EH (cell line): ENCODE measurements at regions not wholly inside any gene's neighbourhood (a gene's known extent, or its start where the extent isn't known, plus 50 kb on each side); places are given as distances from the start of the nearest gene placed in this dataset.
"Not testable (repeated sequence)": the region's sequence is repeated elsewhere in the genome, so short reads cannot be mapped to it uniquely, and the experiment has no call there.

Experiments
- DNase-seq: peaks from one replicate; pipeline ENCODE4 v3.0.0-alpha.2; 2015; ENCODE audit warnings: low read depth

DNA sequence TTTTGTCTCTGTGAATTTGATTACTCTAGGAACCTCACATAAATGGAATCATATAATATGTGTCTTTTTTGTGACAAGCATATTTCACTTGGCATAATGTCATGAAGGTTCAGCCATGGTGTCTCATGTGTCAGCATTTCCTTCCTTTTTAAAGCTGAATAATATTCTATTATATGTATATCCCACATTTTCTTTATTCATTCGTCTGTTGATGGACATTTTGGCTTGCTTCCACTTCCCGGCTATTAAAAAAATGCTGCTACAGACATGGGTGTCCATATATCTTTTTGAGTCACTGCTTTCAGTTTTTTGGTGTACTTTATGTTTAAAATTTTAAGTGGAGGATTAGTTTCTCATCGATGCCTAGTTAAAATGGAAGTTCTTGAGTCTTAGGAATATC is 59.8 kb upstream of the C5orf63 start:
- no peak for DNase-seq

DNA sequence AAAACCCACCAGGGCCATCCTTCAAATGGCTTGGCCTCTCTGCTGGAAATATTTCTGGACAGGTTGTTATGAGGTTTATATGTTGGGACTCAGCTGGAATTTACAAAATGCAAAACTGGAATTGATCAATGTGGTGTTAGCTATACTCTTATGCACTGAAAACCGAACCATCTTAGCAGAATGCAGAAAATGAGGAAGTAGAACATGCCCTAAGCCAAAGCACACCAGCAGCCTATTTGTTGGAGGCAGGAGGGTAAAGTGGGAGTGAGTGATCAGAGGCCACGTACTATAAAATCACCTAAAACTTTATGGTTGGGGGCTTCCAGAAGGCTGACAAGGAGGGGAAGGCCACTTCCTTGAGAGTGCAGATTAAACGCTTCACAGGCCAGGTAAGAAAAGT is 63.6 kb upstream of the C5orf63 start:
- no peak for DNase-seq

GRCh38 chr5:127143722-127144121 is 70.4 kb upstream of the C5orf63 start:
- no peak for DNase-seq

DNA sequence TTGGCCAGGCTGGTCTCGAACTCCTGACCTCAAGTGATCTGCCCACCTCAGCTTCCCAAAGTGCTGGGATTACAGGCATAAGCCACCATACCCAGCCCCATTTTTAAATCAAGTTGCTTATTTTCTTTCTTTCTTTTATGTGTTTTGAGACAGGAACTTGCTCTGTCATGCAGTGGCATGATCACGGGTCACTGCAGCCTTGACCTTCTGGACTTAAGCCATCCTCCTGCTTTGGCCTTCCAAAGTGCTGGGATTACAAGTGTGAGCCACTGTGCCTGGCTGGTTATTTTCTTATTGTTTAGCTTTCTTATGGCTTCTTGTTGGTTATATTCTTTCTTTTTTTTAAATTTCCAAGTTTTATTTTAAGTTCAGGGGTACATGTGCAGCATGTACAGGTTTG is 79.7 kb upstream of the C5orf63 start:
- DNase-seq: no peak

GRCh38 chr5:127153521-127153920 is 80.2 kb upstream of the C5orf63 start:
- no peak for DNase-seq

DNA sequence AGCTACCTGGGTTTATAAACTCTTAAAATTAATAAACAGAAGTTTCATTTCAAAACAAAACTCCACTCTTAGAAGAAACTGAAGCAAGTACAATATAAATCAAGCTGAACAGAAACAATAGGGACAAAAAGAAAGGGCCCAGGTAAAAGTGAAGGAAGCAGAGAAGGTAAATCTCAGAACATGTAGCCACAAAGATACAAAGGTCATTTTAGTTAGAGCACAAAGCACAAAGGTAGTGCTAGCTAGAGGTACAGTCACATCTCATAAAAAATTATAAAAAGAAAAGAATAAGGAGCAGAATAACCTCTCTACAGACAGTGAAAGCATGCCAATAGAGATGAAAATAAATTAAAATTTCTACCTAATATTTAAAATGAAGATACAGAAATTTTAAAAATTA is 90.4 kb upstream of the C5orf63 start:
- DNase-seq: no peak

- no peak for DNase-seq
Observed at GRCh38 chr5:127170918-127171600, 97.8 kb upstream of the C5orf63 start.

DNA sequence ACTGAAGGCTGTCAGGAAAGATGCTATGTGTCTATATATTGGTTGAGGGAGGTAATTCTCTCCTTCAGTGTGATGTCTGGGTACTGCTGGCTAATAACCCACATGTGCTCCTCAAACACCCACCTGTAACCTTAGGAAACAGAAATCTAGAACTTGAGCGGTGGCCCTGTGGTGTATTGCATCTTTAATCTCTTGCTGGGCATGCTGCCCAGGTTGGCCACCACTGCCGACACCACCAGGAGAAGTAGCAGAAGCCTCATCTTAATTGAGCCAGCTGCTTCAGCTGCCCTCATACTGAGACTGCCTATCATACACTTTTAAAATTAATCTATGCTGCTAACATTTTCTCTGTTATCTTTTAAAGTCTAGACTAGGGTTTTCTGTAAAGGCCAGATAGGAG is 103.5 kb upstream of the C5orf63 start:
- no peak for DNase-seq

- DNase-seq: not testable (repeated sequence)
Observed at GRCh38 chr5:127182631-127183030, 108.0 kb upstream of the MEGF10 start.

- no peak for DNase-seq
Observed at GRCh38 chr5:127183332-127183731, 107.3 kb upstream of the MEGF10 start.

GRCh38 chr5:127184851-127185250 is 105.7 kb upstream of the MEGF10 start:
- DNase-seq: peak; percentile 4

DNA sequence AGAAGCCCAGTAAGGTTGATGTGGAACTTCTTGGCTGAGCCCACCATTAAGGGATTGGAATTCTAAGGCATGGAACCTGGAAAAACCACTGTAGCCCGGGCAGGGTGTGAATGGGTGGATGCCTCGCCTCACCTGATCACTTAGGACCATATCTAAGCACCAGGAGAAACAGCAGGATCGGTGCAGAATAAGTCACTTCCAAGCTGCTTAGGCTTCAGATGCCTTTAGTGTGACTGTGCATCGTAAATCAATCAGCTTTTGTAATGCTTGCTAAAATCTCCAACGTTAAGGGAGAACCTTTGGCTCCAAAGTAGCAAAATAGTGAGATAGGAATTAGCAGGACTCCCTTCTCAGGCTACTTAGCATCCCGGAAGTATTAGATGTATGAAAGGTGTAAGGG is 103.9 kb upstream of the MEGF10 start:
- DNase-seq: no peak

GRCh38 chr5:127187706-127188105 is 102.9 kb upstream of the MEGF10 start:
- no peak for DNase-seq

DNA sequence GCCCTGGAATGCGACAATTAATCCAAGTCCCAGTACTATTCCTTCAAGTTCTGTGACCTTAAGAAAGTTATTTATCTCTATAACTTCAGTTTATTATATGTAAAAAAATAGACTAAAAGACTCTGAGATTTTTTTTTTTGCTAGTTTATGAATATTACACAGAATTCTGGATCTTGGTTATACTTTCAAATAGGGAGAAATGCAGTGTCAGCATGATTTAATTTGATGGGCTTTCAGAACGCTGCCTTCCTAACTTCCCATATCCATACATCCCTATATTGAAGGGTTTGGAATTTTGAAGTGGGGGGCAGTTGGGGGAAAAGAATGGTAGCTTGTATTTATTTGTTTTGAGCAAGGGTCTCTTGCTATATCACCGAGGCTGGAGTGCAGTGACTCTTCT is 98.4 kb upstream of the MEGF10 start:
- no peak for DNase-seq

DNA sequence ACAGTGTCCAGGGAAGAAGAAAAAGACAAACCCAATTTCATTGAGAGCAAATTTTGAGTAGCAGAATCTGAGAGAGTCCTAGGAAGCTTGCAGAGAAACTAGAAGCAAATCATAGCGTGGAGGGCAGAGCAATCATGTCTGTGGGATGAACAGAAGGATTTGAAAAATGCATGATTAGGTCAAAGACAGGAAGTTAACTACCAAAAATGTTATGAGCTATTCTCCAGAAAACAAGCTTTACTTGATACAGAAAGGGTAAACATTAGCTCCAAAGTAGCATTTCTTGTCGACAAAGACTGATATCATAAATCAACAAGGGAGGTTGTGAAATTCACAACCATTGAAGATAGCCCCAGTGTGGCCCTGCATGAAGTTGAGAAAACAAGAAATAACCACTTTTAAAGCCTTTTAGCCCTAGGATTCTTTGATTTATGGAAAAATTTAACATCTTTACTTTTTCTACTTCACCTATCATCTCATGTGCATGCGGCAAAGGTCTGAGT is 97.7 kb upstream of the MEGF10 start:
- peak; percentile 2 for DNase-seq

DNA sequence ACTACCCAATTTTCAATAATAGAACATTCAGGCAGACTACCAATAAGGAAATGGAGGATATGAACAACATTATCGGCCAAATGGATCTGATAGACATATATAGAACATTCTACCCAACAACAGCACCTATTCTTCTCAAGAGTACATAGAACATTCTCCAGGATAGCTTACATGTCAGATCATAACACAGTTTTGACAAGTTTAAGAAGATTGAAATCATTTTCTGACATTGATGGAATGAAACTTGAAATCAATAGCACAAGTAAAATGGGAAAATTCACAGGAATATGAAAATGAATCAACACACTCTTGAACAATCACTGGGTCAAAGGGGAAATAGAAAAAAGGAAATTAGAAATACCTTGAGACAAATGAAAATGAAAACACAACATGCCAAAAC is 94.6 kb upstream of the MEGF10 start:
- DNase-seq: no peak

DNA sequence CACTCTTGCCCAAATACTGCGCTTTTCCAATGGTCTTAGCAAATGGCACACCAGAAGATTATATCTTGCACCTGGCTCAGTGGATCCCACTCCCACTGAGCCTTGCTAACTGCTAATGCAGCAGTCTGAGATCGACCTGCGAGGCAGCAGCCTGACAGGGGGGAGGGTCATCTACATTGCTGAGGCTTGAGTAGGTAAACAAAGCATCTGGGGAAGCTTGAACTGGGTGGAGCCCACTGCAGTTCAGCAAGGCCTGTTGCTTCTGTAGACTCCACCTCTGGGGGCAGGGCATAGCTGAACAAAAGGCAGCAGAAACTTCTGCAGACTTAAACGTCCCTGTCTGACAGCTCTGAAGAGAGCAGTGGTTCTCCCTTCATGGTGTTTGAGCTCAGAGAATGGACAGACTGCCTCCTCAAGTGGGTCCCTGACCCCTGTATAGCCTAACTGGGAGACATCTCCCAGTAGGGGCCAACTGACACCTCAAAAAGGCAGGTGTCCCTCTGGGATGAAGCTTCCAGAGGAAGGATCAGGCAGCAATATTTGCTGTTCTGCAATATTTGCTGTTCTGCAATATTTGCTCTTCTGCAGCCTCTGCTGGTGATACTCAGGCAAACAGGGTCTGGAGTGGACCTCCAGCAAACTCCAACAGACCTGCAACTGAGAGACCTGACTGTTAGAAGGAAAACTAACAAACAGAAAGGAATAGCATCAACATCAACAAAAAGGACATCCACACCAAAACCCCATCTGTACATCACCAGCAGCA is 93.0 kb upstream of the MEGF10 start:
- not testable (repeated sequence) for DNase-seq

DNA sequence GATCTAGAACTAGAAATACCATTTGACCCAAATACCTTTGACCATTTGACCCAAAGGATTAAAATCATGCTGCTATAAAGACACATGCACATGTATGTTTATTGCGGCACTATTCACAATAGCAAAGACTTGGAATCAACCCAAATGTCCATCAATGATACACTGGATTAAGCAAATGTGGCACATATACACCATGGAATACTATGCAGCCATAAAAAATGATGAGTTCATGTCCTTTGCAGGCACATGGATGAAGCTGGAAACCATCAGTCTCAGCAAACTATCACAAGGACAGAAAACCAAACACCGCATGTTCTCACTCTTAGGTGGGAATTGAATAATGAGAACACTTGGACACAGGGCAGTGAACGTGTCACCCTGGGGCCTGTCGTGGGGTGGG is 87.9 kb upstream of the MEGF10 start:
- DNase-seq: not testable (repeated sequence)

DNA sequence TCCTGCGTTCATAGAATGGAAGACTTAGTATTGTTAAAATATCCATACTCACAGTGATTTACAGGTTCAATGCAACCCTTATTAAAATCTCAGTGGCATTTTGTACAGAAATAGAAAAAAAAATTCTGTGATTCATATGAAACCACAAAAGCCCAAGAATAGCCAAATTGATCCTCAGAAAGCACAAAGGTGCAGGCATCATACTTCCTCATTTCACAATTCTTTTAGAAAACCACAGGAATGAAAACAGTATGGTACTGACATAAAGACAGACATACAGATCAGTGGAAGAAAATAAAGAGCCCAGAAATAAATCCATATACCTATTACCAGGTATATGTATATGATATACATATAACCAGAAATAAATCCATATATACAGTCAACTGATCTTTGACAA is 86.8 kb upstream of the MEGF10 start:
- peak; percentile 48 for DNase-seq

GRCh38 chr5:127205147-127205546 is 85.4 kb upstream of the MEGF10 start:
- DNase-seq: no peak

DNA sequence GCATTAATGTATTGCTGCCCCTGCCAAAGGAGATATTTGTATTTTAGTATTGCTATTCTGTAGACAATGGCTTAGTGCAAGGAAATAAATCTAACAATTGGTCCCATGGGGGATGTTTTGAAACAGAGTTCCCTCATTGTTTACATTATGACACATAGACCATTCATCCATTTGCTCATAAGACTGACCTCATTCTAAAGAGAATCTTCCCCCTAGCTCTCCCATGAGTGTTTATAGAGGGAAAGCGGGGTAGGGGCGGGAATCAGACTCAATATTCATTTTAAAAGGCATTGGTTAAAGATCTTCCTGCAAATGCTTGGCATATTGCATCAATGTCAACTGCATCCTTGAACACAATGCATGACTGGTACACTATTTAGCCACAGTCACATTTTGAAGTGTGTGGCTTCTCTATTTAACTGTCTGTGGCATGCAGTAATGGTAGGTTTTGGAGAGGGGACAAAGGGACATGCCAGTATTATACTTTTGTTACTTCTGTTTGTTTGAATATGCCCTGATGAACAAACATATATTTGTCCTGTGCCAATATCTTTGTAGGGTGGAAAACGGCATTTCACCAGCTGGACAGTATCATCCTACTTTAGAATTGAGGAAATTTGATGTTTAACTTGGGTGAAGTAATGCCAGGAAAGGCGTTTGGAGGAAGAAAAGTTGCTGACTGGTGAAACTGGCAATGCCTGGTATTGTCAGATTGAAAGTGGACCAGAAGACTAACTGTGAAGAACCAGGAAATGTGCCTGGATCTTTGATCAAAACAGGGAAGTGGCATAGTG is 84.1 kb upstream of the MEGF10 start:
- peak; percentile 75 for DNase-seq

DNA sequence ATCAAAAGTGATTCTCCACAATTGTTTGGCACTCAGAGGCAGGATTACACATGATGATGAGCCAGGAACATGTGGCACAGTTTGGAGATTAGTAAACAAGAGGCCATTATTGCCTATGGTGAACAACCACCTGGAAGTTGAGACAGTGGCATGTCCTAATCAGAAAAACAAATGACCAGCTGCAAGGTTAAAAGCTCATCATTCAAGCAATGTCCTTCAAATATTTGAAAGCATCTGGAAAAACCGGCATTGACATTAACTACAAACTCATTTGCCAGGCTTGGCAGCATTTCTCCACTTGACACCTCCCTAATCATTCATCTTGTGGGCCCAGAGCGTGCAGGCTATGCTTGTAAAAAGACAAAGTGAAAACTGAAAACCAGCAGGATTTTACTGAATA is 80.6 kb upstream of the MEGF10 start:
- no peak for DNase-seq

DNA sequence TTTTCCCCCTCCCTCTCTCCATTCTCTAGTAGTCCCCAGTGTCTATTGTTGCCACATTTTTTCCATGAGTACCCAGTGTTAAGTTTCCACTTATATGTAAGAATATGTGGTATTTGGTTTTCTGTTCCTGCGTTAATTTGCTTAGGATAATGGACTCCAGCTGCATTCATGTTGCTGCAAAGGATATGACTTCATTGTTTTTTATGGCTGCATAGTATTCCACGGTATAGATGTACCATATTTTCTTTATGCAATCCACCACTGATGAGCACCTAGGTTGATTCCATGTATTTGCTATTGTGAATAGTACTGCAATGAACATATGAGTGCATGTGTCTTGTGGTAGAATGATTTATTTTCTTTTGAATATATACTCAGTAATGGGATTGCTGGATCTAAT is 77.4 kb upstream of the MEGF10 start:
- no peak for DNase-seq
